Hematopoietic multipotent progenitor cell treated with erythropoietin and hydrocortisone succinate and interleukin-3 and kit ligand, for 8 days (in vitro differentiated cells): ENCODE measurements at regions not wholly inside any gene's neighbourhood (a gene's known extent, or its start where the extent isn't known, plus 50 kb on each side); places are given as distances from the start of the nearest gene placed in this dataset.
"Not testable (repeated sequence)": the region's sequence is repeated elsewhere in the genome, so short reads cannot be mapped to it uniquely, and the experiment has no call there.

Experiments used
- DNase-seq: peaks from one replicate; pipeline ENCODE4 v3.0.0-alpha.2; 2015

DNA sequence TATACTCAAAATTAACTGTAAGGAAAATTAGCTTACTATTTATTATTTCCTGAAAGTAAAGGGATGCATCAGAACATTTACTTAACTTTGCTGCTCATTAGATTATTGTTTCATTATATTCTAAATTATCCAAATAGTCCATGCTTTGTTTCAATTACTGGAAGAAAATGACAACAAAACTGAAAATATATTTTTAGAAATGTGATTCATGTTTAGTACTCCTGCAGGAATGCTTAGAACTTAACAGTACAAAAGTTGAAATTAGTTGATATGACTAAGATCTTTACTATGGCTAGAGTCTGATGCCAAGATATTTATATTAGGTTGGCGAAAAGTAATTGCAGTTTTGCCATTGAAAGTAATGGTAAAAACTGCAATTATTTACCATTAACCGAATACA lies 660.5 kb upstream of the PABPC4L start:
- DNase-seq = no peak

DNA sequence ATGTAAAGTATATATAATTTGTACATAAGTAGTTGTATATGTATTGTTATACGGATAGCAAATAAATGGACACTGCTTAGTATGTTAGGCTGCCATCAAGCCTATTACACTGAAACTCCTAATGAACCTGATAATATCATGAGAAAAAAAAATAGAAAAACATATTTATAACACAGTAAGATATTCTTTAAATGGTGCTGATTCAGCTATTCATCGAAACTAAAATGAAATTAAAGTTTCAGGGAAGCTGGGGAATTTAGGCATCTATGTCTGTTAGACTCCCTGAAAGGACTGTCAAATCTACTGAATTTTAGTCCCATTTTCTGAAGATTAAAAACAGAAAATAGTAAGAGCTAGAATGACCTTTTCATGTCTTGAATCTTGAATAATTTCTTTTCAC lies 647.1 kb upstream of the PABPC4L start:
- no peak for DNase-seq

DNA sequence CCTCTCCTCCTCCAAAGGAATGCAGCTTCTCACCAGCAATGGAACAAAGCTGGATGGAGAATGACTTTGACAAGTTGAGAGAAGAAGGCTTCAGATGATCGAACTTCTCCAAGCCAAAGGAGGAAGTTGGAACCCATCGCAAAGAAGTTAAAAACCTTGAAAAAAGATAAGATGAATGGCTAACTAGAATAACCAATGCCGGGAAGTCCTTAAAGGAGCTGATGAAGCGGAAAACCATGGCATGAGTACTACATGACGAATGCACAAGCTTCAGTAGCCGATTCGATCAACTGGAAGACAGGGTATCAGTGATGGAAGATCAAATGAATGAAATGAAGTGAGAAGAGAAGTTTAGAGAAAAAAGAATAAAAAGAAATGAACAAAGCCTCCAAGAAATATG lies 629.2 kb upstream of the PABPC4L start:
- not testable (repeated sequence) for DNase-seq

DNA sequence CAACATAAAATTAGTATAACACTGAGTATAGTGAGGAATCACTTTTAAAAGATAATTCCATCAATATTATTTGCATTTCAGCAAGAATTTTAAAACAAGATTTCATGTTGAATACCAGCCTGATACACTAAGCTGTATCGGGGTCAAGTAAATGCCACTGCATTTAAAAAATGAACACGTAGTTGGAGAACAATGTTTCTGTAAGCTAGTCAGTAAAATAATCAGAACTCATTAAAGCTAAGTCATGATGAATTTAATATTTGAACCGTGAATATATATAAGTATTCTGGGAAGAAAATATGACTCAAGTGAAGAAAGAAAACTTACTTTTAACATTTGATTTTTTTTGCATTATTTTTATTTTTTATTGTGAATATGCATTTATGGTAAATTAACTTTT lies 611.0 kb upstream of the PABPC4L start:
- no peak for DNase-seq

DNA sequence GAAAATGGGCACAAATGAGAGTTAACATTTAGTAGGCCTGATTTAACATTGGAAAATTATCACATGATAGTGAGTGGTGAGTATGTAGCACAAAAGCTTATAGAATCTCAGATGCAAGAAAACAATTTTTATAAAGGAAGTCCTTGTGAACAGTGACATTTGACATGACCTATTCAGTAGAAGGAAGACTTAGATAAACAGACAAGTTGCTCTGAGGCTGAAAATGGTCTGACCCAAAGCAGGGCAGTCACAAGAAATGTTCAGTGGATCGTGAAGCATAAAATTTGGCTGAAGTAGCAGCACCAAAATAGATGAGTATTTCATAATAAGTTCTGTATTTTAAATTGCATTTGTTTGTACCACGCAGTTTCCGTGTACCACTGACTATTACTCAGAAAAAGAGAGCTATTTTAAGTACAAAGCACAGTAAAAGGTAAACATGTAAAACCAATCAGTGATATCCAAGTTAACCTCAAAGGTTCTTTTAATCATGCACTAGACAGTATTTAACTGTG lies 605.7 kb upstream of the PABPC4L start:
- no peak for DNase-seq

DNA sequence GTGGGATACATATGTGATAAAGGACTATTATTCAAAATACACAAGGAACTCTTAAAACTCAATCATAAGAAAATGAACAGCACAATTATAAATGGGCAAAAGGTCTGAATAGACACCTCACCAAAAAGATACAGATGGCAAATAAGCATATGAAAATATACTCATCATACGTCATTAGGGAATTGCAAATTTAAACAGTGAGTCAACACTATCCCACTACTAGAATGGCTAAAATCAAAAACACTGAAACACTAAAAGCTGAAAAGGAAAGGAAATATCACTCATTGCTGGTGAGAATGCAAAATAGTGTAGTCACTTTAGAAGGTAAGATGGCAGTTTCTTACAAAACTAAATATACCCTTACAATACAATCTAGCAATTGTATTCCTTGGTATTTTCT lies 597.0 kb upstream of the PABPC4L start:
- DNase-seq = no peak

DNA sequence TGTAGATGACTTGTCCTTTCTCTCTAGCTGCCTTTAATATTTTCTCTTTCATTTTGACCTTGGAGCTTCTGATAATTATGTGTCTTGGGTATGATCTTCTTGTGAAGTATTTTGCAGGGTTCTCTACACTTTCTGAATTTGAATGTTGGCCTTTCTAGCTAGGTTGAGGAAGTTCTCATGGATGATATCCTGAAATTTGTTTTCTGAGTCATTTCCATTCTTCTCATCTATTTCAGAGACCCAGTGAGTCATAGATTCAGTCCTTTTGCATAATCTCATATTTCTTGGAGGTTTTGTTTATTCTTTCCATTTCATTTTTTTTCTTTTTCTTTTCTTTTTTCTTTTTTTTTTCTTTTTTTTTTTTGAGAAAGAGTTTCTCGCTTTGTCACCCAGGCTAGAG lies 585.7 kb upstream of the PABPC4L start:
- DNase-seq = no peak

DNA sequence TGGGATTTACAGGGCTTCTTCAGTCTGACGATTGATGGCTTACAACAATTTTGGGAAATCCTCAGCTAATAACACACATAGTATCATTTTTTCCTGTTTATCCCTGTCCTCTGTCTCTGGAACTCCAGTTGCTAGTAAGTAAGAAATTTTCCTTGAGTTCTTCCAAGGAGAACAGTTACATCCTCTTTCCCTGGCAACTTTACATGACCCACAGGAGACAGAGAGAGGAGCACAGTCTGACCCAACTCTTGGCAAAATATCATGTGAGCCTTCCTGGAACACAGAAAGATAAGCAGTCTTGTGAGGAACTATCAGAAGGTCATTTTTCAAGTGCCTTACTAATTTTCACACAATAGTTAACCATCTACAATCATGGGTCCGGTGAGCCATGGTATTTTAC lies 578.7 kb upstream of the PABPC4L start:
- no peak for DNase-seq

DNA sequence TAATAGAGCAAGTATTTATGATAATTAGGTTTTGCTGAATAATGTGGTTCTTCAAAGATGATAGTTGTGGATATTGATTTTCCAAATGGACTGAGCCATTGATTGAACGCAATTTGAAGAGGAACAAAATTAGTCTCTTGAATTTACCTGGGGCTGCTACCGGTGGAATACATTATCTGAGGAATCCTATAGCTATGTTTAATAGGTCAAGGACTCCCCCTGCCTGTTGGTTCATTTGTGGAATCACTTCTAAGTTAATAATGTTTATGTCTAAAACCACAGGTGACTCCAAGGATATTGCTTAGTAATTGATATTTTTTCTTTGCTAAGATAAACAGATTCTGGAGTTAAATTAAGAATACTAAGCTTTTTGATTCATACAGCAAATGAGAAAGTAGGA lies 576.0 kb upstream of the PABPC4L start:
- DNase-seq = no peak

DNA sequence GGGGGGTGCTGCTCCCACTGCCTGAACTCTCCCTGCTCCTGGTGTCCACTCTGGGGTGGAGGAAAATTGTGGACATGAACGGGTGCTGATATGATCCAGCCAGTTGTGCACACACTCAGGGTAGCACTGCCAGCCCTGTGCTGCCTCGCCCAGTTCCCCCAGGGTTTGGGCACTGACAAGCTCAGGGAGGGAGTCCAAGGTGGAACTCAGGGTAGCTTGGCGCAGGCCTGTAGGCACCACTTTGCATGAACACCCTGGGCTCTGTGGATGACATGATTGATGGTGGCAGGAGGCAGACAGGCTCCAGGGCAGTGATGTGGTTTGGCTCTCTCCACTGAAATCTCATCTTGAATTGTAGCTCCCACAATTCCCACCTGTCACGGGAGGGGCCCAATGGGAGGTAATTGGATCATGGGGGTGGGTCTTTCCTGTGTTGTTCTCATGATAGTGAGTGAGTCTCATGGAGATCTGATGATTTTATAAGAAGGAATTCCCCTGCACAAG lies 572.0 kb upstream of the PABPC4L start:
- no peak for DNase-seq

DNA sequence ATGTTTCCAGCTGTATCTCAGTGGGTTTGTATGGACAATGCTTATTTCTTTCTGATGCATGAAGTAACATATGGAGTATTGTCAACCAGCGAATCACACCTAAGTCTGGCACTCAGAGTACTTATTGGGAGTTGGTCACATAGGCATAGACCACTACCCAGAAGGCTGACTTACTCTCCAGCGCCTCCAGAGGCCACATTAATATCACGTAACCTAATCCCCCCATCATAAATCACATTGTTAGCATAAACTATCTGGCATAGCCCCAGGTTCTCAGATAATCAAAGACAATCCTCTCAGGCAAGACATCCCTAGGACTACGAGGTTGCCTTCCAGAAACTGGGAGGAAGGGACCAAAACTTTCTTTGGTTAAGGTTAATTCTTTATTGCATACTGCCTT lies 560.5 kb upstream of the PABPC4L start:
- no peak for DNase-seq

DNA sequence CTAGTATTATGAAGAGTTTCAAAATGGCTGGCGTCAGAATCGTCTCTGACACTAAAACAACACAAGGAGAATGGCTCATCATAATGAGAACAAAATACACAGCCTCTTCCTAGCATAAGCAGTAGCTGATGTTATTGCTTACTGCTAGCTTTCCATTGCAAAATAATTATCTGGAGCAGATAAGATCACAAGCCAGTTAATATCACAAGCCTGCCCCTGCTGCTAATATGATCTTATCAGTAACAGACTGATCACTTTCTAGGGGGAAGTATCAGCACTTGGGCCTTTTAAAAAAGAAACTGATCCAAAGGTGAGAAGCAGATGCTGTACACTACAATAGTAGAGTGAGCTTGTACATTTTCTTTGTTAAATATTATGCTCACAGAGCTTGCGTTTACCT lies 554.8 kb upstream of the PABPC4L start:
- DNase-seq = no peak

DNA sequence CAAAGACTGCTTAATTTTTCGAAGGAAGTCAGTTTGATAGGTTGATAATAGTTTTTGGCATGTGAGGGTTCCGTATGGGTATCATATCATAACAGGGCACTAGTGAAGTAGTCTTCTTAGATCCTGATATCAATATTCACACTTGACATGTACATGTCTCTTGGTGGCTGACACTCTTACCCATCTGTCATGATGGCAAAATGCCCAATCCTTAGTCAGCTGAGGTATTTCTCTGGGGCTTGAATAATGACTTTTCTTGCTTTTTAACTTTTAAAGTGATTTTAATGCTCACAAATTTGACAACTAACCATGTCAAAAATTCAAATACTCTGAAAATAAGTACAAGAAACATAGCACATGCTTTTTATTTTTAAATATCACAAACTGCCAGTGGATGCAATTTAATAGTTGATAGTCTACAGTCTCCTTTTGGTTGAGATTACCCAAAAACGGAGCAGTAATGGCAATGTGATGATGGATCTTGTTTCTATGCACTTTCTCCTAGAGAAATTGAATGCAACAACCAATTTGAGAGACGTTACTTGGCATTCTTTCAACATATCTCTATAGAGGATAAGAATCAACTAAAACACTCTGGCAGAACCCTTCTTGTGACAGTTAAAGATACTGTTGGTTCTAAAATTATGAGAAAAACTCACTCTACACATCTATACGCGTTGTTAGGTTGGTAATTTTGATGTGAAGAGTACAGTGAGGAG lies 552.9 kb upstream of the PABPC4L start:
- DNase-seq = no peak

DNA sequence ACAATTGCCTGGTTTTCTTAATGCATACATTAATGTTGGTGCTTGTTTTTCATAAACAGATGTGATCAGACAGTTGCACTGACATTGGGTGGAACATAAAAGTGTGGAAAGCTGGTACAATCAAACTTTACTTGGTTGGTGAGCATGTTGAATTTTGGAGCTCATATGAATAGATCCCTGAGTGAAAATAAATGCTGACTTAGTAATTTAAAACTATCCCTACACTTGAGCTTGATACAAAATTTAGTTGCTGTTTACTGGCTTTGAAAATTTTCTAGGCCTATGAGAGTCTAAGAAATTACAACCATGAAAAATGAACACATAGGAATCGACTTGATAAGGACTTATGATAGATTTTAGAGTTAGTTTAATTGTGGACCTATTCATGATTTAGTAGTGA lies 551.8 kb upstream of the PABPC4L start:
- DNase-seq = no peak

DNA sequence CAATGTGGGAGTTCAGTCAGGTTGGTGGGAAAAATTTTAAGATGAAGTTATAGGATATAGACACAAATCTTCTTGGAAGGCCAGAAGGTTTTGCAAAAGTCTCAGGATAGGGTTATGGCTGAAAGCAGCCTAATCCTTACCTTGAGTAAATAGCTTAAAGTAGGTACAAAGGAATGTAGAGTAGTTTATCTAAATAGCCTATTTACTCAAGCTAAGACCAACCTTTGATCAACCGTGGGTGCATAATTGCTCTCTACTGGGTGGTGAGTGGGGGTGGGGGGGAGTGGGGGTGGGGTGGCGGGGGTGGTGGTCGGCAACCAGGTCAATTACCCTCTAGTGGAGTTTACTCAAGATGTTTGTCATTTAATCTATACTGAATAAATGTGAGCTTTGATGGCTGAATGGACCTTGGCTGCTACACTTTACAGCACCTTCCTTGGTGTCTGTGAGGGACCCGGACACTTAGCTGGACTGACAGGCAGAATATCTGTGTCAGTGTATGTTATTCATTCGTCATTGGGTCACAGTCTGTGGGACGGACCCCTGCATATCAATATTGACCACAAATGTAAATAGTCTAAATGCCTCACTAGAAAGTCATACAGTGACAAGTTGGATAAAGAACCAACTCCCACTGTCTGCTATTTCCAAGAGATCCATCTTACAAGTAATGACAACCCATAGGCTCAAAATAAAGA lies 545.7 kb upstream of the PABPC4L start:
- no peak for DNase-seq

DNA sequence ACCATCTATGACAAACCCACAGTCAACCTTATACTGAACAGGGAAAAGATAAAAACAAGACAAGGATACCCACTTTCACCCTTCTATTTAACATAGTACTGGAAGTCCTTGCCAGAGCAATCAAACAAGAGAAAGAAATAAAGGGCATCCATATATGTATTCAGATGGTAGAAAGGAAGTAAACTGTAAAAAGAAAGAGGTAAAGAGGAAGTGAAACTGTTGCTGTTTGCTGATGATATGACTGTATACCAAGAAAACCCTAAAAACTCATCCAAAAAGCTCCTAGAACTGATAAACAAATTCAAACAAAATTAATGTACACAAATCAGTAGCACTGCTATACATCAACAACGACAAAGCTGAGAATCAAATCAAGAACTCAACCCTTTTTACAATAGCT lies 538.7 kb upstream of the PABPC4L start:
- DNase-seq = no peak

DNA sequence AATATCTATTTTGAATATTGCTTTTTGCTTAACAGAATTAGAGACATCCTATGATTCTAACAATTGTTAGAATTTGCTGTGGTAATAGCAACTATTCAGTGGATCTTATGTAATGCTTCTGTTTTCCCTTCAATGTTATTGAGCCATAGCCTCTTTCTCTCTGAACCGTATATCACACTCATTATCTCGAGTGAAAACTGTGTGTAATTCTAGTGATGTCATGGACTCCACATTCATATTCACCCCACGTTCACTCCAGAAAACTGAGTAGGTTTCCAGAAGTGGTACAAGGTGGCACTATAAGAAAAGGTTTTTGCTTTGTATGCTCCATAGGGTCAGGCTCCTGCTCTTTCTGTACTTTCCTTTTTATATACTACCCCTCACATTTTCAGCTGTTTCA lies 534.3 kb upstream of the PABPC4L start:
- DNase-seq = no peak

DNA sequence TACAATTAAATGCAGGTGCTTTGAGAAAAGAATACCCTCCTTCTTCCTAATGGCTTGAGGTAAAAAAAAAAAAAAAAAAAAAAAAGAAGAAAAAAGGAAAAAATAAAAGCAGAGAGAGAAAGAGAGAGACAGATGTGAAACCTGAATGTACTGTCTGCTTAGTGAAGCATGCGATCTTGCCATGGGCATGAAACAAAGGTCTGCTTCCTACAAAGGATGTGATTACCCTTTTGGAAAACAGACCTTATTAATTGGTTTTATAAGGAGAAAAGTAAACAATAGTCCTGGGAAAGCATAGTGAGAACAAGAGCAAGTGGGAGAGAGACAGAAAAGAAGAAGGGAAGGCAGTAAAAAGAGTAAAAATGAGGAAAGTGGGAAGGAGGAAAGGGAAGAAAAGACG lies 526.1 kb upstream of the PABPC4L start:
- DNase-seq = no peak

DNA sequence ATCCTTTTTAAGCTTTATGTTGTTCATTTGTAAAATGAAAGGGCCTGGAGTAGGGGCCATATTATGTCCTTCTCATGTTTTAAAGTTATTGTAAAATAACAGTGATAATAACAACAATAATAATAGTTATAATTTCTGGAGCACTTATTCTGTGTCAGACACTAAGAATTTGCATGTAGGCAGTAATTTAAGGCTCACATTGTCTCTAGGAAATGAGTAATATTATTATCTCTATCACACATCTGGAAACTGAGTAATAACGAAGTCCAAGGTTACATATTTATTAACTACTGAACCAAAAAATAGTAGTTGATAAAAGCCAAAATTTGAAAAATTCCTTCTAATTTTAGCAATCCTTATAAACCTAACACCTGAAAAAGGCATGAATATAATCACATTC lies 520.7 kb upstream of the PABPC4L start:
- no peak for DNase-seq

DNA sequence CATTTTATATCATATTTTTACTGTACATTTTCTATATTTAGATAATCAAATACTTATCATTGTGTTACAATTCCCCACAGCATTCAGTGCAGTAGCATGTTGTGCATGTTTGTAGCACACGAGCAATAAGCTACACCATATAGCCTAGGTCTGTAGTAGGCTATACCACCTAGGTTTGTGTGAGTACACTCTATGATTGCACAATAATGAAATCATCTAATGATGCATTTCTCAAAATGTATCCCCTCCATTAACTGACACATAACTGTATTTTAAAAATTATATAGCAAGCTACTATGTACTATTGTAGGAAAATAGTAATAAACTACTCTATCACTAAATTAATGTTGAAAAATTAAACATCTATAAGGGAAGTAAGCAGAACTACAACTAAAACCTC lies 518.4 kb upstream of the PABPC4L start:
- no peak for DNase-seq

DNA sequence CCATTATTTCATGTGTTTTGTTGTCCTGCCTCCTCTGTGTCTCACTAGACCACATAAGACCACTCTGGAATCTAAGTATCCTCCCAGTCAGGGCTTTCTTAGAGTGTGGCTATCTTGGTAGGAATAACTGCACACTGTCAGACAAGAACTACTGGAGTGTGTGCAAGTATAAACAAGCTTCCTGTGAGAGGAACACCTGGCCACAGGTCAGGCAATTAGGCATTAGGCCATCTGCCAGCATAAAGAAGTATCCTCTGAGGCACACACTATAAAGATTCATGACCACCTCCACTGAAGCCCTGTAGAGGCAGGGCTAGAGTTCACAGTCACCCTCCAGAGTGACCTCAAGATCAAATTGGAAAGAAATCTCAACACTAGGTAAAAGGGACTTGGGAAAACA lies 507.0 kb upstream of the PABPC4L start:
- no peak for DNase-seq

DNA sequence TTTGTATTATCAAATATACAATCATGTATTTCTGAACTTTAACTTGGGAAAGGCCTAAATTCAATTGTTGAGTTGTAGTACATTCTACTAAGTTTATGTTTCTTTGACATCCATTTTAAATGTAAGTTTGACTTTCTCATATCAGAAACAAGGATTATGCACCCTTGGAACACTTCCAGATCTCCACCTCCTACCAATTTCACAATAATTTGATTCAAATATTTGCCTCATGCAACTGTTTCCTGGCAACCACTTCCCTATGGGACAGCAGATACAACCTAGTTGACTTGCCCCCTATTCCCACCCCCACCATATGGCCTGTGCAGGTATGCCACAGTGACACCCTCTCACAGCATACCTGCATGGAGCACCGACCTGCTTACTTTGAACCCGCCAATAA lies 506.4 kb upstream of the PABPC4L start:
- DNase-seq = no peak

DNA sequence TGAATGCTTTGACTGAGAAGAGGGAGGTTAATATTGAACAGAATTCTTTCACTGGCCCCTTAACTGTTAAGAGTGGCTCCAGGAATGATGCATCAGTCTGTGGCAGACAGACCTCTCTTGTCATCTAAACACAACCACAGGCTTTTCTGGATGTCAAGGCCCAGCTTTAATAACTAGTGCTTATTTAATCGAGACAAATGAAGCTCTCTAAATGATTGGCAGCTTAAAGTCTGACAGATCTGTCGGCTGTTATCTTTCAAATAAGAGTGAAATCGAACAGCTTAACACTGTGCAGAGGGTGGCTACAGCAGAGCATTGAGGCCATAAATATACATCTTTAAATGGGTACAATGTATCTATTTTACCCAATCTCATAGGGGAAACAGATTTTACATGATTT lies 500.8 kb upstream of the PABPC4L start:
- no peak for DNase-seq

DNA sequence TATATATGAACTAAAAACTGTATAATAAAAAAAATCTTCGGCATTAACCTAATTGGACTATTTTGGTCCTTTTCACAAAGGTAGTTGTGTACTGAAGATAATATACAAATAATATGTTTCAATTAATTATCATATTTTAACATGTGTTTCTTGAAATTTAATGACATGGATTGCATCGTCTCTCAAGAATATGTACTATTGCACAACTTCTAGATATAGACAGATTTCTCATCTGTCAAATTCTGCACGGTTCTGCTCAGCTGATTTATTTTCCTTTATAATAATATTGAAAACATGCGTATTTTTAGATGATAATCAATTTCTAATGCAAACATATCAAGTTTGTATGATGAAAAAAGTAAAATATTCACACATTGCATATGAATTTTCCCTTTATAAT lies 498.7 kb upstream of the PABPC4L start:
- no peak for DNase-seq

DNA sequence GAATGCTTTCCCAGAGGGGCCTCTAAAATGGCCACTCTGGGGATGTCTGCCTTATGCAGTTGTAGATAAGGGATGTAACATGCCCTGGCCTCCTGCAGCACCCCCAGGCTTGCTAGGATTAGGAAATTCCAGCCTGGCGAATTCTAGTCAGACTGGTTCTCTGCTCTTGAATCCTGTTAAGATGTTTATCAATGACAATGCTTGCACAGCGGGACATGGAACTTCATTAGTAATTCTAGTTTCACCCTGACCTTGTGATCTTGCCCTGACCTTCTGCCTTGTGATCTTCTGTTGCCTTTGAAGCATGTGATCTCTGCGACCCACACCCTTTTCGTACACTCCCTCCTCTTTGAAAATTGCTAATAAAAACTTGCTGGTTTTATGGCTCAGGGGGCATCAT lies 497.2 kb upstream of the PABPC4L start:
- not testable (repeated sequence) for DNase-seq
